ENCODE measurements at regions not wholly inside any gene's neighbourhood (a gene's known extent, or its start where the extent isn't known, plus 50 kb on each side); places are given as distances from the start of the nearest gene placed in this dataset.

DNA sequence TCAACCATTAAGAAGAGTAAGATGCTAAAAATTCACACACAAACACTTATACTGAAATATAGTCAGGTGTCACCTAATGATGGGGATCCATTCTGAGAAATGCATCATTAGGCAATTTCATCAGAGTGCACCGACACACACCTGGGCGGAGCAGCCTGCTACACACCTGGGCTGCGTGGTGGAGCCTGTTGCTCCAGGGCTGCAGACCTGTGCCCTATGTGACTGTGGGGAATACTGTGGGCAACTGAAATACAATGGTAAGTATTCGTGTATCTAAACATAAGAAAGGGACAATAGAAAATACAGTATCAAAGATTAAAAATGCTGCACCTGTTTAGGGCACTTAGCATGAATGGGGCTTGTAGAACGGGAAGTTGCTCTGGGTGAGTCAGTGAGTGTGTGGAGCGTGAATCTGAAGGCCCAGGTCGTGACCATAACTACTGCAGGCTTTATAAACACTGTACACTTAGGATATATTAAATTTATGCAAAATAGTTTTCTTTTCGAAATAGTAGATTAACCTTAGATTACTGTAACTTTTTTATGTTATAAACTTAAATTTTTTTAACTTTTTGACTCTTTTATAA, 124.4 kb upstream of the AFDN start:
- H3K79me2 ChIP-seq, result no peaks in the 10 kb centered on the region
- no peak overlapping the region for H3K9ac ChIP-seq
- H3K4me2 ChIP-seq (ENCODE audit: low read length), result no peak overlapping the region
- H3K27me3 ChIP-seq (ENCODE audit: control insufficient read depth, insufficient read depth, low read length), result no peaks in the 10 kb centered on the region
- H3K36me3 ChIP-seq (ENCODE audit: control insufficient read depth, insufficient read depth, low read length), result no peaks in the 10 kb centered on the region
- no peak overlapping the region for H2AFZ ChIP-seq
- no peak overlapping the region for H3K4me3 ChIP-seq (ENCODE audit: low read depth, low read length)
- TF ChIP-seq, protein P1, sequence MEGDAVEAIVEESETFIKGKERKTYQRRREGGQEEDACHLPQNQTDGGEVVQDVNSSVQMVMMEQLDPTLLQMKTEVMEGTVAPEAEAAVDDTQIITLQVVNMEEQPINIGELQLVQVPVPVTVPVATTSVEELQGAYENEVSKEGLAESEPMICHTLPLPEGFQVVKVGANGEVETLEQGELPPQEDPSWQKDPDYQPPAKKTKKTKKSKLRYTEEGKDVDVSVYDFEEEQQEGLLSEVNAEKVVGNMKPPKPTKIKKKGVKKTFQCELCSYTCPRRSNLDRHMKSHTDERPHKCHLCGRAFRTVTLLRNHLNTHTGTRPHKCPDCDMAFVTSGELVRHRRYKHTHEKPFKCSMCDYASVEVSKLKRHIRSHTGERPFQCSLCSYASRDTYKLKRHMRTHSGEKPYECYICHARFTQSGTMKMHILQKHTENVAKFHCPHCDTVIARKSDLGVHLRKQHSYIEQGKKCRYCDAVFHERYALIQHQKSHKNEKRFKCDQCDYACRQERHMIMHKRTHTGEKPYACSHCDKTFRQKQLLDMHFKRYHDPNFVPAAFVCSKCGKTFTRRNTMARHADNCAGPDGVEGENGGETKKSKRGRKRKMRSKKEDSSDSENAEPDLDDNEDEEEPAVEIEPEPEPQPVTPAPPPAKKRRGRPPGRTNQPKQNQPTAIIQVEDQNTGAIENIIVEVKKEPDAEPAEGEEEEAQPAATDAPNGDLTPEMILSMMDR (IDR thresholded peaks at IDR 0.05), result no peak
- no peaks in the 10 kb centered on the region for H3K4me1 ChIP-seq
- H3K9me3 ChIP-seq (ENCODE audit: control insufficient read depth, low read length), result no peaks in the 10 kb centered on the region
- H3K27ac ChIP-seq, result no peak overlapping the region

DNA sequence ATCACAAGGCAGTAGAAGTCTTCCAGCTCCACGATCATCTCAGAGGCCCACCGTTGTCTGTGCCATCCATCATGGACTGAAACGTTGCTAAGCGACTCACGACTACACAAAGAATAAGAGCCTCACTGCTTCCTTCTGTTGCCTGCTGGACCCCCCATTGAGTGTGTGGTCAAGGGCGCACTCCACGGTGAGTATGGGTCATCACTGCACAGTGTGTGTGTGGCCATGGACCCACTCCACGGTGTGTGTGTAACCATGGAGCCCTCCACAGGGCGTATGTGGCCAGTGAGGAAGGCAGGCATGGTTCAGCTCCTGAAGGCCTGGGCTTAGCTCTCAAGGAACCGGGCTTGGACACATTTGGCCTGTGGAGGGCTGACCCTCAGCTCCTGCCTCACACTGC, 123.4 kb upstream of the AFDN start:
- H3K27me3 ChIP-seq (ENCODE audit: control insufficient read depth, insufficient read depth, low read length), result no peaks in the 10 kb centered on the region
- H2AFZ ChIP-seq, result no peak overlapping the region
- H3K4me1 ChIP-seq, result no peaks in the 10 kb centered on the region
- H3K4me3 ChIP-seq (ENCODE audit: low read depth, low read length), result no peak overlapping the region
- no peaks in the 10 kb centered on the region for H3K9me3 ChIP-seq (ENCODE audit: control insufficient read depth, low read length)
- TF ChIP-seq, protein P1 (IDR thresholded peaks at IDR 0.05), result no peak
- no peak overlapping the region for H3K27ac ChIP-seq
- H3K79me2 ChIP-seq, result no peaks in the 10 kb centered on the region
- no peak overlapping the region for H3K4me2 ChIP-seq (ENCODE audit: low read length)
- no peak overlapping the region for H3K9ac ChIP-seq
- no peaks in the 10 kb centered on the region for H3K36me3 ChIP-seq (ENCODE audit: control insufficient read depth, insufficient read depth, low read length)

DNA sequence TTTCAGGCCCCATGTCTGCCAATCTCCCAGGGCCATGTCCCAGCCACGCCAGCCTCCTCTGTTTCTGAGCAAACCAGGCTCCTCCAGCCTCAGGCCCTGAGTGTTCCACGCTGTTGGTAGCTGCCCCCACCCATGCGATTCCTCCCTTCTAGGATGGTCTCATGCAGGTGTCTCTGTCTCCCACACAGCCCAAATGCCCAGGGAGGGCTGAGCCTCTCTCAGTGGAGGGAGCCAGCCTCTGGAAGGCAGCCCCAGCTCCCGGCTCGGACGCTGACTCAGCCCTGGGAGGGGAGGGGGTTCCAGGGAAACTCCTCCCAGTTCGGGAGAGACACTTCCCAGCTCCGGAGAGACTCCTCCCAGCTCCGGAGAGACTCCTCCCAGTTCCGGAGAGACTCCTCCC, 122.9 kb upstream of the AFDN start:
- Histone ChIP-seq H3K4me3 (ENCODE audit: low read depth, low read length) (no peak overlapping the region), H3K27me3 (ENCODE audit: control insufficient read depth, insufficient read depth, low read length) (no peaks in the 10 kb centered on the region), H3K9ac (no peak overlapping the region), H3K36me3 (ENCODE audit: control insufficient read depth, insufficient read depth, low read length) (no peaks in the 10 kb centered on the region), H3K79me2 (no peaks in the 10 kb centered on the region), H3K27ac (no peak overlapping the region), H3K4me2 (ENCODE audit: low read length) (no peak overlapping the region), H3K4me1 (no peaks in the 10 kb centered on the region), H3K9me3 (ENCODE audit: control insufficient read depth, low read length) (no peaks in the 10 kb centered on the region), H2AFZ (no peak overlapping the region)
- TF ChIP-seq, protein P1 (IDR thresholded peaks at IDR 0.05), result no peak

DNA sequence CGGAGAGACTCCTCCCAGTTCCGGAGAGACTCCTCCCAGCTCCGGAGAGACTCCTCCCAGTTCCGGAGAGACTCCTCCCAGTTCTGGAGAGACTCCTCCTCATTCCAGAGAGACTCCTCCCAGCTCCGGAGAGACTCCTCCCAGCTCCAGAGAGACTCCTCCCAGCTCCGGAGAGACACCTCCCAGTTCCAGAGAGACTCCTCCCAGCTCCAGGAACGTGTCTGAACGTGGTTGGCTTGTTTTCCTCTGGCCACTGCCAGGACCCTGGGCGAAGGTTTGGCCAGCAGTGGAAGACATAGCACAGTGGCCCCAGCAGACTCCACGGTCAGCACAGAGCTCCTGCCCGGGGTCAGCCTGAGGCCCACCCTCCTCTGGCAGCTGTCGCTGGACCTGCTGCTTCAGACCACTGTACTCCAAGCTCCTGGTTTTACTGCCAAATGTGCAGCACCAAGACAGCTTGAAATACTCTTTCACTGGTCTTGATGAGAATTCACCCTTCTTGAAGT, 122.3 kb upstream of the AFDN start:
- H3K4me3 ChIP-seq (ENCODE audit: low read depth, low read length), result no peak overlapping the region
- H2AFZ ChIP-seq, result no peak overlapping the region
- no peak overlapping the region for H3K9ac ChIP-seq
- TF ChIP-seq, protein P1 (IDR thresholded peaks at IDR 0.05), result no peak
- H3K79me2 ChIP-seq, result no peaks in the 10 kb centered on the region
- no peak overlapping the region for H3K4me2 ChIP-seq (ENCODE audit: low read length)
- no peak overlapping the region for H3K27ac ChIP-seq
- no peaks in the 10 kb centered on the region for H3K27me3 ChIP-seq (ENCODE audit: control insufficient read depth, insufficient read depth, low read length)
- H3K9me3 ChIP-seq (ENCODE audit: control insufficient read depth, low read length), result no peaks in the 10 kb centered on the region
- no peaks in the 10 kb centered on the region for H3K36me3 ChIP-seq (ENCODE audit: control insufficient read depth, insufficient read depth, low read length)
- H3K4me1 ChIP-seq, result no peaks in the 10 kb centered on the region

DNA sequence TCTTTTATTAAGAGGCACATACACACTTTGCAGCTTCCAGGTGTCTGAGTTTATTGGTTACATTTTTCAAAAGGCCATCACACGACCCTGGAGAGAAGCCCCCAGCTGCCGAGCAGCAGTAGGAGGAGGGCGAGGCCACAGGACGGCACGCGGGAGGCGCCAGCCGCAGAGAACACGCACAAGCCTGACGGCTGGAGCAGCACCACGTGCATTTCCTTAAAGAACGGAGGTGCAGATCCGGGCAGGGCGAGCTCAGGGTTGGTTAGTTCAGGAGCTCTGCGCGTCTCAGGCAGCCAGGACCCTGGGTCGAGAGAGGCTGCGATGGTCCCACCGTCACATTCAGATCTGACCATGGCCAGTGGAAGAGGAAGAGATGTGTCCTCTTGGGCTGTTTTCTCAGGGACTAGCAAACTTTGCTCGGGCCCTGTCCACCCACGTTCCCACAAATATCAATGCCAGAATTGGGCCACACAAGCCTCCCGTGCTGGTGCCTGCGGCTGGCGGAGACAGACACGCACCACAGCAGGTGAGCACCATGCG, 121.4 kb upstream of the AFDN start:
- Histone ChIP-seq H3K27me3 (ENCODE audit: control insufficient read depth, insufficient read depth, low read length) (no peaks in the 10 kb centered on the region), H3K4me2 (ENCODE audit: low read length) (no peak overlapping the region)
- TF ChIP-seq, protein P1 (IDR thresholded peaks at IDR 0.05), result no peak

More for the DNA sequence above, 121.4 kb upstream of the AFDN start:
- no peaks in the 10 kb centered on the region for H3K9me3 ChIP-seq (ENCODE audit: control insufficient read depth, low read length)
- H3K4me3 ChIP-seq (ENCODE audit: low read depth, low read length), result no peak overlapping the region
- no peaks in the 10 kb centered on the region for H3K4me1 ChIP-seq
- H3K36me3 ChIP-seq (ENCODE audit: control insufficient read depth, insufficient read depth, low read length), result no peaks in the 10 kb centered on the region
- no peak overlapping the region for H3K9ac ChIP-seq
- H3K79me2 ChIP-seq, result no peaks in the 10 kb centered on the region
- no peak overlapping the region for H3K27ac ChIP-seq
- no peak overlapping the region for H2AFZ ChIP-seq
